NCI-H82 (cell line): ENCODE measurements at regions not wholly inside any gene's neighbourhood (a gene's known extent, or its start where the extent isn't known, plus 50 kb on each side); places are given as distances from the start of the nearest gene placed in this dataset.

Experiments used
- DNase-seq: peaks from one replicate; lab custom pipeline; 2025; lab: John Stamatoyannopoulos, UW

GRCh38 chr2:30341500-30342267 is 105.4 kb upstream of the LCLAT1 start:
- no peak for DNase-seq

- DNase-seq, result peak; percentile 81
Measured at GRCh38 chr2:30346471-30347169, 100.4 kb upstream of the LCLAT1 start.

GRCh38 chr2:30348825-30349224 is 98.2 kb upstream of the LCLAT1 start:
- no peak for DNase-seq

- DNase-seq, result no peak
Measured at GRCh38 chr2:30349691-30350090, 97.4 kb upstream of the LCLAT1 start.

GRCh38 chr2:30351116-30351515 is 95.9 kb upstream of the LCLAT1 start:
- DNase-seq, result no peak

- DNase-seq, result no peak
Measured at GRCh38 chr2:30351949-30352348, 95.1 kb upstream of the LCLAT1 start.

- no peak for DNase-seq
Measured at GRCh38 chr2:30354150-30354549, 92.9 kb upstream of the LCLAT1 start.

- DNase-seq, result no peak
Measured at GRCh38 chr2:30354621-30355020, 92.4 kb upstream of the LCLAT1 start.

- DNase-seq, result no peak
Measured at GRCh38 chr2:30355306-30355705, 91.7 kb upstream of the LCLAT1 start.

- DNase-seq, result no peak
Measured at GRCh38 chr2:30356071-30356470, 91.0 kb upstream of the LCLAT1 start.

GRCh38 chr2:30356776-30357175 is 90.3 kb upstream of the LCLAT1 start:
- no peak for DNase-seq

- peak; percentile 59 for DNase-seq
Measured at GRCh38 chr2:30358351-30358750, 88.7 kb upstream of the LCLAT1 start.

GRCh38 chr2:30358842-30359241 is 88.2 kb upstream of the LCLAT1 start:
- peak; percentile 97 for DNase-seq

- DNase-seq, result peak; percentile 64
Measured at GRCh38 chr2:30359644-30360167, 87.3 kb upstream of the LCLAT1 start.

GRCh38 chr2:30361751-30362394 is 85.2 kb upstream of the LCLAT1 start:
- no peak for DNase-seq

GRCh38 chr2:30362468-30363081 is 84.5 kb upstream of the LCLAT1 start:
- DNase-seq, result no peak

- no peak for DNase-seq
Measured at GRCh38 chr2:30363406-30363805, 83.6 kb upstream of the LCLAT1 start.

GRCh38 chr2:30365201-30365600 is 81.8 kb upstream of the LCLAT1 start:
- no peak for DNase-seq

GRCh38 chr2:30366199-30366691 is 80.8 kb upstream of the LCLAT1 start:
- DNase-seq, result no peak

- no peak for DNase-seq
Measured at GRCh38 chr2:30367232-30368070, 79.6 kb upstream of the LCLAT1 start.

- no peak for DNase-seq
Measured at GRCh38 chr2:30368258-30368657, 78.8 kb upstream of the LCLAT1 start.
